ENCODE measurements at regions not wholly inside any gene's neighbourhood (a gene's known extent, or its start where the extent isn't known, plus 50 kb on each side); places are given as distances from the start of the nearest gene placed in this dataset.

DNA sequence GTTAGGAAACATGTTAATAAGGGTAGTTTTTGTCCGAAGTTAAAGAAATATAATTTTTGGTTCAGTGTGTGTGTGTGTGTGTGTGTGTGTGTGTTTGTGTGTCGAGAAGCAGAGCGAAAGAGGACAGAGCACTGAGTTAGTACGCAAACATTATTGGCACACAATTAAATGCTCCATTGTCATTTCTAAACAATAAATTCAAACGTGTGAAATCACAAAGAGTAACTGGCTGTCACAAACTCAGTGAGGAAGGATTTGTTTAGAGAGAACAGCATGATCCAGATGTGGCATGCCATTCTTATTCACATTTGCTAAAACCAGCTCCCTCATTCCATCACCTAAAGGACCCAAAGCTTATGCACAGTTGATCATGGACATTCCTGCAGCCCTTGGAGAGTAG is 970.8 kb downstream of the DTWD2 start:
- Histone ChIP-seq H3K27me3 (no peaks in the 10 kb centered on the region), H3K36me3 (no peaks in the 10 kb centered on the region), H3K9me3 (no peaks in the 10 kb centered on the region), H3K27ac (no peak overlapping the region), H3K4me3 (no peak overlapping the region), H3K4me1 (peaks cover 0 to 4% (median 0%) of the 10 kb centered on the region in 4 donors)
- DNase-seq, result no peak
- intact Hi-C loops (cut with DNase I; ENCODE audit: low total_unique reads), result no loop called here
- TF ChIP-seq POLR2AphosphoS5 (IDR thresholded peaks at IDR 0.05), result no peak
- no peak for TF ChIP-seq EP300 (IDR thresholded peaks at IDR 0.05)
- TF ChIP-seq, protein P1, sequence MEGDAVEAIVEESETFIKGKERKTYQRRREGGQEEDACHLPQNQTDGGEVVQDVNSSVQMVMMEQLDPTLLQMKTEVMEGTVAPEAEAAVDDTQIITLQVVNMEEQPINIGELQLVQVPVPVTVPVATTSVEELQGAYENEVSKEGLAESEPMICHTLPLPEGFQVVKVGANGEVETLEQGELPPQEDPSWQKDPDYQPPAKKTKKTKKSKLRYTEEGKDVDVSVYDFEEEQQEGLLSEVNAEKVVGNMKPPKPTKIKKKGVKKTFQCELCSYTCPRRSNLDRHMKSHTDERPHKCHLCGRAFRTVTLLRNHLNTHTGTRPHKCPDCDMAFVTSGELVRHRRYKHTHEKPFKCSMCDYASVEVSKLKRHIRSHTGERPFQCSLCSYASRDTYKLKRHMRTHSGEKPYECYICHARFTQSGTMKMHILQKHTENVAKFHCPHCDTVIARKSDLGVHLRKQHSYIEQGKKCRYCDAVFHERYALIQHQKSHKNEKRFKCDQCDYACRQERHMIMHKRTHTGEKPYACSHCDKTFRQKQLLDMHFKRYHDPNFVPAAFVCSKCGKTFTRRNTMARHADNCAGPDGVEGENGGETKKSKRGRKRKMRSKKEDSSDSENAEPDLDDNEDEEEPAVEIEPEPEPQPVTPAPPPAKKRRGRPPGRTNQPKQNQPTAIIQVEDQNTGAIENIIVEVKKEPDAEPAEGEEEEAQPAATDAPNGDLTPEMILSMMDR (IDR thresholded peaks at IDR 0.05), result no peak
- TF ChIP-seq POLR2A (IDR thresholded peaks at IDR 0.05), result no peak
- WGBS, 5 donors, result 74 to 81% (median 80%) methylated on average over 5 of the region's 5 CpGs

DNA sequence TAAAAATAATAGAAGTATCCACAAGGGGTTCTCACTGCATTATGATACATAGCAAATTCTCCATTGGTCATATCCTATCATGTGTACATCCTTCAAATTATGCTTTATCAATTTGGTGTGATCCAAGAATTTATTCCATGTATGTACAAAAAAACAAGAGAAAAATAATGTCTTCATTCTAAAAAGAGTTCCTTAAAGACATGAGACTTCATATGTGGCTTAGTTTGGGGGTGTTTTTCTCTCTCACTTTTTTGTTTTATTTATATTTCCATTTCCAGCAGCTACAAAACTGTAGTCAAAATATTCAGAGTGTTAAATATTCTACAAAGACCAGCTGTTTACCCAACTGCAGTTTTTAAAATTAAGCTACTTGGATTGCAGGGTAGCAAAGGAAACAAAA is 972.0 kb downstream of the DTWD2 start:
- H3K4me1 ChIP-seq, result no peaks in the 10 kb centered on the region
- intact Hi-C loops (cut with DNase I; ENCODE audit: low total_unique reads), result no loop called here
- H3K9me3 ChIP-seq, result no peaks in the 10 kb centered on the region
- TF ChIP-seq EP300 (IDR thresholded peaks at IDR 0.05) (no peak), POLR2A (IDR thresholded peaks at IDR 0.05) (no peak), POLR2AphosphoS5 (IDR thresholded peaks at IDR 0.05) (no peak)
- TF ChIP-seq, protein P1 (IDR thresholded peaks at IDR 0.05), result no peak
- H3K4me3 ChIP-seq, result no peak overlapping the region
- H3K36me3 ChIP-seq, result no peaks in the 10 kb centered on the region
- no peak overlapping the region for H3K27ac ChIP-seq
- no peaks in the 10 kb centered on the region for H3K27me3 ChIP-seq
- DNase-seq, result no peak

GRCh38 chr5:118015511-118015910 is 972.8 kb downstream of the DTWD2 start:
- Histone ChIP-seq H3K36me3 (no peaks in the 10 kb centered on the region), H3K27ac (no peak overlapping the region), H3K4me3 (no peak overlapping the region), H3K4me1 (no peaks in the 10 kb centered on the region), H3K9me3 (no peaks in the 10 kb centered on the region), H3K27me3 (no peaks in the 10 kb centered on the region)
- intact Hi-C loops (cut with DNase I; ENCODE audit: low total_unique reads), result no loop called here
- no peak for TF ChIP-seq POLR2A (IDR thresholded peaks at IDR 0.05)
- TF ChIP-seq, protein P1 (IDR thresholded peaks at IDR 0.05), result no peak
- no peak for TF ChIP-seq POLR2AphosphoS5 (IDR thresholded peaks at IDR 0.05)
- peak in 1 of 2 donors; percentile 25 for DNase-seq
- WGBS, 5 donors, result 68 to 80% (median 79%) methylated on average over 2 of the region's 2 CpGs

GRCh38 chr5:118009741-118010297 is 978.5 kb downstream of the DTWD2 start:
- Histone ChIP-seq H3K27ac (no peak overlapping the region), H3K27me3 (no peaks in the 10 kb centered on the region), H3K36me3 (no peaks in the 10 kb centered on the region), H3K4me3 (no peak overlapping the region), H3K4me1 (no peaks in the 10 kb centered on the region), H3K9me3 (no peaks in the 10 kb centered on the region)
- no peak for DNase-seq
- WGBS, 5 donors, result 66 to 79% (median 73%) methylated on average over 1 of the region's 1 CpG
- TF ChIP-seq EP300 (IDR thresholded peaks at IDR 0.05) (no peak), POLR2A (IDR thresholded peaks at IDR 0.05) (no peak), POLR2AphosphoS5 (IDR thresholded peaks at IDR 0.05) (no peak)
- TF ChIP-seq, protein P1 (IDR thresholded peaks at IDR 0.05), result no peak
- intact Hi-C loops (cut with DNase I; ENCODE audit: low total_unique reads), result no loop called here
